Fibroblast of skin of right quadriceps (primary cell): ENCODE measurements at regions not wholly inside any gene's neighbourhood (a gene's known extent, or its start where the extent isn't known, plus 50 kb on each side); places are given as distances from the start of the nearest gene placed in this dataset.
"Not testable (repeated sequence)": the region's sequence is repeated elsewhere in the genome, so short reads cannot be mapped to it uniquely, and the experiment has no call there.

ENCODE experiments used
- DNase-seq: peaks from one replicate; pipeline ENCODE4 v3.0.0-alpha.2; 2013

GRCh38 chr1:163914785-163915413 is 593.1 kb downstream of the NUF2 start:
- DNase-seq, result peak; percentile 45

- DNase-seq, result peak; percentile 7
These were observed 601.0 kb downstream of the NUF2 start for GRCh38 chr1:163922743-163923201.

GRCh38 chr1:163924041-163924440 is 602.3 kb downstream of the NUF2 start:
- no peak for DNase-seq

GRCh38 chr1:163927493-163927892 is 605.7 kb downstream of the NUF2 start:
- no peak for DNase-seq

- DNase-seq, result no peak
These were observed 606.3 kb downstream of the NUF2 start for GRCh38 chr1:163928069-163928468.

- DNase-seq, result no peak
These were observed 606.9 kb downstream of the NUF2 start for GRCh38 chr1:163928651-163929050.

- DNase-seq, result no peak
These were observed 611.1 kb downstream of the NUF2 start for GRCh38 chr1:163932901-163933300.

GRCh38 chr1:163933437-163933836 is 611.7 kb downstream of the NUF2 start:
- DNase-seq, result no peak

GRCh38 chr1:163935738-163936374 is 614.1 kb downstream of the NUF2 start:
- DNase-seq, result no peak

- no peak for DNase-seq
These were observed 599.4 kb upstream of the PBX1 start for GRCh38 chr1:163959622-163960021.

- DNase-seq, result no peak
These were observed 588.8 kb upstream of the PBX1 start for GRCh38 chr1:163970151-163970550.

GRCh38 chr1:163970699-163971098 is 588.3 kb upstream of the PBX1 start:
- no peak for DNase-seq

- DNase-seq, result no peak
These were observed 585.4 kb upstream of the PBX1 start for GRCh38 chr1:163973586-163973985.

GRCh38 chr1:163974120-163974519 is 584.9 kb upstream of the PBX1 start:
- DNase-seq, result no peak

GRCh38 chr1:163980394-163980793 is 578.6 kb upstream of the PBX1 start:
- no peak for DNase-seq

- no peak for DNase-seq
These were observed 577.4 kb upstream of the PBX1 start for GRCh38 chr1:163981500-163982030.

- DNase-seq, result no peak
These were observed 575.9 kb upstream of the PBX1 start for GRCh38 chr1:163983097-163983496.

- no peak for DNase-seq
These were observed 573.3 kb upstream of the PBX1 start for GRCh38 chr1:163985700-163986099.

- no peak for DNase-seq
These were observed 559.9 kb upstream of the PBX1 start for GRCh38 chr1:163999131-163999530.

- DNase-seq, result not testable (repeated sequence)
These were observed 552.8 kb upstream of the PBX1 start for GRCh38 chr1:164006186-164006585.

GRCh38 chr1:164006621-164007020 is 552.4 kb upstream of the PBX1 start:
- no peak for DNase-seq

GRCh38 chr1:164017239-164017638 is 541.7 kb upstream of the PBX1 start:
- no peak for DNase-seq

GRCh38 chr1:164020391-164020790 is 538.6 kb upstream of the PBX1 start:
- DNase-seq, result no peak

GRCh38 chr1:164021813-164022212 is 537.2 kb upstream of the PBX1 start:
- no peak for DNase-seq

GRCh38 chr1:164033782-164034181 is 525.2 kb upstream of the PBX1 start:
- no peak for DNase-seq
